SU-DHL-6 (cell line): ENCODE measurements at regions not wholly inside any gene's neighbourhood (a gene's known extent, or its start where the extent isn't known, plus 50 kb on each side); places are given as distances from the start of the nearest gene placed in this dataset.

ENCODE experiments used
- CTCF ChIP-seq: fragments of 200-600 bp; sonication (generic); IDR thresholded peaks from one replicate; pipeline ENCODE4 v1.5.1; 2017; ENCODE audit warnings: antibody characterized with exemption, mild to moderate bottlenecking, low read length, moderate library complexity; ENCODE audit not compliant: insufficient read depth, poor library complexity, severe bottlenecking
- EZH2phosphoT487 ChIP-seq: fragments of 200-600 bp; sonication (generic), shearing (Covaris generic); conservative IDR thresholded peaks from 2 replicates; pipeline ENCODE4 v1.6.1; 2018; ENCODE audit warnings: mild to moderate bottlenecking, antibody characterized with exemption, low read length, moderate library complexity, mixed read lengths

DNA sequence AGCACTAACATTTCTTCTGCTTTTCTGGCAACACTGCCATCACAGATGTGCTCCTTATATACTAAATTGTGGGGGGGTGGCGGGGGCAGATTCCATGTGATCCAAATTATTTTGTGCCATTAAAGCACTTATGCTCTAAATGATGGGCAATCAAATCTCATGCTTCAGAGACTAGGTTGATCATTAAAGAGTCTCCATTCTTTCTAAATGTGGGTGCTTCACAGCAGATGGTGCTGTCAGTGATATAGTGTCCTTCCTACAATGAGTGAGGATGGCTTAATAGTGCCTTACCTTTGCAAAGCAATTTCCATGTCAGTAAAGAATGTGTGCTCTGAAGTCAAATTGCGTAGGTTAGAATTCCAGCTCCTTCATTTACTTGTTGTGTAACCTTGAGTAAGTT, 589.8 kb downstream of the ETS1 start:
- TF ChIP-seq CTCF: no peak
- no peak for TF ChIP-seq EZH2phosphoT487
